GM12878 (cell line): ENCODE measurements at regions not wholly inside any gene's neighbourhood (a gene's known extent, or its start where the extent isn't known, plus 50 kb on each side); places are given as distances from the start of the nearest gene placed in this dataset.
A peak's percentile ranks its signal among the peaks of the same experiment; 100 is the strongest.

Source experiments
- ATAC-seq: fragments of 200-7000 bp; cut with Tn5 transposase; 3 replicates; pipeline ENCODE4 v1.9.1; 2020; ENCODE audit warnings: mild to moderate bottlenecking, moderate library complexity
- BruUV-seq: library from RNA; stranded (reverse); fragments of 400-500 nt; replicated peaks from 2 replicates; lab custom pipeline; 2021; lab: Mats Ljungman, UMichigan
- CTCF ChIA-PET: fragments of 300-600 bp; sonication (Branson Sonifier 250); formaldehyde crosslinking; extraction: SDS; loops from one replicate; lab custom pipeline; 2021; ENCODE audit warnings: inconsistent platforms; lab: Yijun Ruan, JAX
- POLR2A ChIA-PET: fragments of 350-600 bp; formaldehyde crosslinking; extraction: SDS; loops from one replicate; lab custom pipeline; 2021; ENCODE audit warnings: inconsistent platforms; lab: Charles Lee
- RAD21 ChIA-PET: fragments of 300-600 bp; sonication (Branson Sonifier 250); formaldehyde crosslinking; loops from one replicate; lab custom pipeline; 2023; ENCODE audit warnings: antibody characterized with exemption; ENCODE audit not compliant: unreplicated experiment; lab: Charles Lee
- SMC1A ChIA-PET: fragments of 300-600 bp; sonication (Branson Sonifier 250); formaldehyde crosslinking; loops from one replicate; lab custom pipeline; 2023; ENCODE audit not compliant: unreplicated experiment, uncharacterized antibody; lab: Charles Lee
- DNase-seq: peaks from one replicate; pipeline ENCODE4 v3.0.0-alpha.2; 2011; ENCODE audit warnings: low read depth, low spot score
- FAIRE-seq: peaks from 3 replicates; lab custom pipeline; 2011; peaks lifted over from hg19 to GRCh38; lab: Jason Lieb, UNC
- H2AFZ ChIP-seq: 2 replicates; pipeline ENCODE4 v1.6.0; 2011; ENCODE audit warnings: low read depth, low read length, control low read depth; ENCODE audit not compliant: control insufficient read depth
- H3K27ac ChIP-seq: 2 replicates; pipeline ENCODE4 v1.5.1; 2011; ENCODE audit warnings: control low read depth; ENCODE audit not compliant: control insufficient read depth, insufficient read depth
- H3K27me3 ChIP-seq, 2 experiments: replicated peaks in 1 of 2; 2 replicates each; pipeline versions ENCODE4 v1.6.0 to v1.6.1; 2011; ENCODE audit warnings: low read length in 1 of 2; ENCODE audit not compliant: control insufficient read depth in 2 of 2, insufficient read depth in 2 of 2
- H3K36me3 ChIP-seq, 2 experiments: 2 replicates each; pipeline ENCODE4 v1.5.1; 2011; ENCODE audit warnings: low read length in 1 of 2; ENCODE audit not compliant: control insufficient read depth in 2 of 2, insufficient read depth in 2 of 2
- H3K4me1 ChIP-seq: 2 replicates; pipeline ENCODE4 v1.6.1; 2011; ENCODE audit warnings: mild to moderate bottlenecking, low read length, moderate library complexity, mixed read lengths; ENCODE audit not compliant: control insufficient read depth, insufficient read depth
- H3K4me2 ChIP-seq: 2 replicates; pipeline ENCODE4 v1.6.0; 2011; ENCODE audit warnings: control low read depth; ENCODE audit not compliant: control insufficient read depth, insufficient read depth
- H3K4me3 ChIP-seq: fragments of 200-600 bp; sonication (generic); 2 replicates; pipeline ENCODE4 v1.5.1; 2016
- H3K79me2 ChIP-seq: 2 replicates; pipeline ENCODE4 v1.6.0; 2011; ENCODE audit warnings: low read length; ENCODE audit not compliant: control insufficient read depth, insufficient read depth
- H3K9ac ChIP-seq: 2 replicates; pipeline ENCODE4 v1.8.0; 2011; ENCODE audit warnings: low read length, control low read depth, mixed read lengths; ENCODE audit not compliant: control insufficient read depth, insufficient read depth
- H3K9me3 ChIP-seq: replicated peaks from 3 replicates; pipeline ENCODE4 v1.5.1; 2011; ENCODE audit warnings: mild to moderate bottlenecking, low read length; ENCODE audit not compliant: control insufficient read depth, insufficient read depth
- H4K20me1 ChIP-seq: 2 replicates; pipeline ENCODE4 v1.6.0; 2011; ENCODE audit not compliant: control insufficient read depth, insufficient read depth
- ATF3 ChIP-seq: IDR thresholded peaks from 2 replicates; pipeline ENCODE4 v1.6.1; 2011; ENCODE audit warnings: low read depth, mild to moderate bottlenecking, low read length, moderate library complexity, borderline replicate concordance; ENCODE audit errors: extremely low read depth
- BACH1 ChIP-seq: fragments of 450-650 bp; IDR thresholded peaks from 2 replicates; pipeline ENCODE4 v1.6.1; 2017; ENCODE audit warnings: mild to moderate bottlenecking, borderline replicate concordance
- CUX1 ChIP-seq: IDR thresholded peaks from 2 replicates; pipeline ENCODE4 v1.6.1; 2012; ENCODE audit warnings: improper control_type of control experiment, low read depth, low read length; ENCODE audit not compliant: insufficient replicate concordance
- JUNB ChIP-seq: IDR thresholded peaks from 2 replicates; pipeline ENCODE4 v1.6.1; 2016; ENCODE audit warnings: antibody characterized with exemption, mild to moderate bottlenecking
- MXI1 ChIP-seq: fragments of 150-350 bp; IDR thresholded peaks from 2 replicates; pipeline ENCODE4 v1.6.1; 2011; ENCODE audit warnings: low read depth, mild to moderate bottlenecking, inconsistent platforms, low read length, improper control_type of control experiment
- NRF1 ChIP-seq: conservative IDR thresholded peaks from 2 replicates; pipeline ENCODE4 v1.6.1; 2011; ENCODE audit warnings: mild to moderate bottlenecking, low read depth, low read length, improper control_type of control experiment
- PKNOX1 ChIP-seq: fragments of 450-650 bp; IDR thresholded peaks from 2 replicates; pipeline ENCODE4 v1.6.1; 2016; ENCODE audit warnings: mild to moderate bottlenecking
- POLR2AphosphoS5 ChIP-seq: IDR thresholded peaks from 2 replicates; pipeline ENCODE4 v1.6.1; 2011; ENCODE audit warnings: mild to moderate bottlenecking, low read length, inconsistent platforms
- SUPT20H ChIP-seq: IDR thresholded peaks from 2 replicates; pipeline ENCODE4 v1.6.1; 2011; ENCODE audit warnings: low read depth, mild to moderate bottlenecking, low read length, moderate library complexity, borderline replicate concordance; ENCODE audit not compliant: control insufficient read depth
- SUZ12 ChIP-seq: fragments of 200-600 bp; sonication (generic); IDR thresholded peaks from one replicate; pipeline ENCODE4 v1.6.1; 2018; ENCODE audit warnings: antibody characterized with exemption, mild to moderate bottlenecking; ENCODE audit not compliant: unreplicated experiment
- WGBS: methylation state at CpG from one replicate; pipeline ENCODE4 v1.1.6; 2016; ENCODE audit warnings: low lambda C conversion rate; ENCODE audit not compliant: insufficient replicate concordance, insufficient coverage; ENCODE audit errors: missing lambda C conversion rate; 5-methylcytosine and 5-hydroxymethylcytosine counted together
- in situ Hi-C: fragments of 300-500 bp; cut with MboI; formaldehyde crosslinking; loops from 9 replicates; pipeline ENCODE4 v1.14.3; 2018; ENCODE audit warnings: mixed read lengths
- intact Hi-C: fragments of 100-400 bp; cut with micrococcal nuclease; formaldehyde crosslinking; loops from one replicate; pipeline ENCODE4 v1.14.2; 2022; ENCODE audit not compliant: unreplicated experiment

DNA sequence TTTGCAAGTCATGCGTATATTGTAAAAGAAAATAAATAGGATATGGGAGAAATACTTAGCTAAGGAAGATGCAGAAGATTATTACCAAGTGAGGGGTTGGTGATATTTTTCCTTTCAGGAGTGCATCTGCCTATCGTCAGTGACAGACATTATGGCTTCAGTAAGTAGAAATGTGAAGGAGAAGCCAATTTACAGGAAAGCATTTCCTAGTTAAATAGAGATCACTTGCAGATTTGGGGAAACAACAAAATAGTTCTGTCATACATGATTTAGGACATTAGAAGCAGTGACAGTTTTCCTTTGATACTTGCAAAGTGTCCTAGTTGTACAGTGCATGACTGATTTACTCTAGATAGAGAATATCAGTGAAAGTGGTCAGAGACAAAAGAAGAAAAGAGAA is 747.8 kb upstream of the KLHL1 start (continued):
- TF ChIP-seq BACH1 (no peak), POLR2AphosphoS5 (no peak), ATF3 (no peak)

DNA sequence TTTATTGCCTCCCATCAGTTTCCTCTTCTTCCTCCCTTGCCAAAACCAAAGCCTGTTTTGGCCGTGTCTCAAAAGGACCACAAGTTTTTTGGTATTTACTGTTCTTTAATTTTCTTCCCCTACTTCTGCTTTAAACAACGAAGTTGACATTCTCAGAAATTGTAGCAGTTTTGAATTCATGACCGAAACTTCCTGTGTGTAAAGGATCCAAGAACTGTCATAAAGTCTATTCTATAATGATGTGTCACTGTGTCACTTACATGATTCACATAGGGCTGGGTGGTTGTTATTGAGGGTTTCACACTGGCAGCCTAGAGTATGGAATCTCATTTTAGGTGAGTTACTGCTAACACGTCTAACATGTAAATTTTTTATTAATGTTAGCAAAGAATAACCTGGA is 741.0 kb upstream of the KLHL1 start:
- intact Hi-C loops = no loop called here
- H3K9ac ChIP-seq = no peak overlapping the region
- no TSS peak for BruUV-seq
- H3K4me2 ChIP-seq = no peak overlapping the region
- H3K4me1 ChIP-seq = no peaks in the 10 kb centered on the region
- DNase-seq (no peak), ATAC-seq (0 out of 3 replicates have a peak, but pooled peaks have one; percentile 23)
- POLR2A ChIA-PET = no interaction called here
- TF ChIP-seq MXI1 (no peak), SUPT20H (no peak), CUX1 (no peak), JUNB (no peak), NRF1 (no peak), PKNOX1 (no peak), SUZ12 (no peak)
- TF ChIP-seq, all 136 proteins: peak for 0
- Histone ChIP-seq H3K27ac (no peak overlapping the region), H4K20me1 (no peaks in the 10 kb centered on the region), H3K36me3 (no peaks in the 10 kb centered on the region), H3K9me3 (no peaks in the 10 kb centered on the region), H3K79me2 (no peaks in the 10 kb centered on the region), H3K27me3 (no peaks in the 10 kb centered on the region; a peak in 2 of 4 replicates), H3K4me3 (no peak overlapping the region), H2AFZ (no peak overlapping the region)
- FAIRE-seq = no peak
- under 1% methylated on average over 4 of the region's 4 CpGs for WGBS
- in situ Hi-C loops = no loop called here
- SMC1A ChIA-PET = no interaction called here
- RAD21 ChIA-PET = no interaction called here
- CTCF ChIA-PET = no interaction called here
